Kidney epithelial cell (primary cell): ENCODE measurements at regions not wholly inside any gene's neighbourhood (a gene's known extent, or its start where the extent isn't known, plus 50 kb on each side); places are given as distances from the start of the nearest gene placed in this dataset.
"Not testable (repeated sequence)": the region's sequence is repeated elsewhere in the genome, so short reads cannot be mapped to it uniquely, and the experiment has no call there.

Source experiments
- DNase-seq: peaks from one replicate; pipeline ENCODE4 v3.0.0-alpha.2; 2010; ENCODE audit warnings: low read depth
- H3K27me3 ChIP-seq: 2 replicates; pipeline ENCODE4 v1.6.0; 2011; ENCODE audit warnings: low read length; ENCODE audit not compliant: control insufficient read depth, insufficient read depth
- H3K36me3 ChIP-seq: 2 replicates; pipeline ENCODE4 v1.5.1; 2011; ENCODE audit warnings: low read length; ENCODE audit not compliant: control insufficient read depth, insufficient read depth
- H3K4me3 ChIP-seq: 2 replicates; pipeline ENCODE4 v1.5.1; 2011; ENCODE audit warnings: low read depth, mild to moderate bottlenecking, control low read depth, low read length
- TF ChIP-seq, protein P1 (sequence below): IDR thresholded peaks from 2 replicates; pipeline ENCODE4 v1.5.1; 2011; ENCODE audit warnings: mild to moderate bottlenecking, moderate library complexity, low read length, control low read depth, inconsistent platforms; ENCODE audit not compliant: insufficient read depth, poor library complexity, severe bottlenecking

DNA sequence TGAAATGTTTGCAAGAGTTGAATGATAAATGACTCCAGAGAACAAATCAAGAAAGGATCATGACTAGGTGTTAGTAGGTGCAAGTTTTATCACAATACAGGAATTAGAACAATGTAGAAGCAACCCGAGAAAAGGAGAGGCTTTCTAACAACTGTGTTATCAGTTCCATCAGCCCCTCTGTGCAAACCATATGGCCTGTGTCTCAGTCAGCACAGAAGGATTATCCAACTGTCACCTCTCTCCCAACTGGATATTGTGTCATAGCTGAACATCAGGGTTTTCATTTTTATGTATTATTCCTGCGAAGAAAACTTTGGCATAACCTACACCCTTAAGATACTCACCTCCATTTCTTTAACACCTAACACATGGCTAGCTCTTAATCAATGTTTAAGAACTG, 321.6 kb upstream of the RND3 start:
- no peak for DNase-seq
- Histone ChIP-seq H3K36me3 (no peaks in the 10 kb centered on the region), H3K27me3 (no peaks in the 10 kb centered on the region), H3K4me3 (no peak overlapping the region)
- TF ChIP-seq, protein P1, sequence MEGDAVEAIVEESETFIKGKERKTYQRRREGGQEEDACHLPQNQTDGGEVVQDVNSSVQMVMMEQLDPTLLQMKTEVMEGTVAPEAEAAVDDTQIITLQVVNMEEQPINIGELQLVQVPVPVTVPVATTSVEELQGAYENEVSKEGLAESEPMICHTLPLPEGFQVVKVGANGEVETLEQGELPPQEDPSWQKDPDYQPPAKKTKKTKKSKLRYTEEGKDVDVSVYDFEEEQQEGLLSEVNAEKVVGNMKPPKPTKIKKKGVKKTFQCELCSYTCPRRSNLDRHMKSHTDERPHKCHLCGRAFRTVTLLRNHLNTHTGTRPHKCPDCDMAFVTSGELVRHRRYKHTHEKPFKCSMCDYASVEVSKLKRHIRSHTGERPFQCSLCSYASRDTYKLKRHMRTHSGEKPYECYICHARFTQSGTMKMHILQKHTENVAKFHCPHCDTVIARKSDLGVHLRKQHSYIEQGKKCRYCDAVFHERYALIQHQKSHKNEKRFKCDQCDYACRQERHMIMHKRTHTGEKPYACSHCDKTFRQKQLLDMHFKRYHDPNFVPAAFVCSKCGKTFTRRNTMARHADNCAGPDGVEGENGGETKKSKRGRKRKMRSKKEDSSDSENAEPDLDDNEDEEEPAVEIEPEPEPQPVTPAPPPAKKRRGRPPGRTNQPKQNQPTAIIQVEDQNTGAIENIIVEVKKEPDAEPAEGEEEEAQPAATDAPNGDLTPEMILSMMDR: no peak

DNA sequence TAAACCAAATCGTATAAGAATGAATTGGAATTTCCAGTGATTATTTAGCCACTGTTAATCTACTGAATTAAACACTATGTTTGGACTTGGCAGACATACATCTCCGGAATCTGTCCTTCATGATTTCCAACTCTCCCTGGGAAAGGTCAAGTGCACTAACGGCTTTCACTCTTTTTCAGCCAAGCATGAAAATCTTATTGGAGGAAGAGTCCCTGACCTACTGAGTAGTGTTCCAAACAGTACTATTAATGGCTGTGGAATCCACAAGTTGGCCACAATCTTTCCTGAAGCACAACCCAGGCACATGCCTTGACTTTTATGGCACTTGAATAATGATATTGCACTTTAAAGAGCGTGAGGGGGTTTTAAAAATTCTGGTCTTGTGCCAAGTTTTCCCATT, 318.9 kb upstream of the RND3 start:
- Histone ChIP-seq H3K36me3 (no peaks in the 10 kb centered on the region), H3K27me3 (no peaks in the 10 kb centered on the region), H3K4me3 (no peak overlapping the region)
- TF ChIP-seq, protein P1: no peak
- DNase-seq: peak; percentile 12

DNA sequence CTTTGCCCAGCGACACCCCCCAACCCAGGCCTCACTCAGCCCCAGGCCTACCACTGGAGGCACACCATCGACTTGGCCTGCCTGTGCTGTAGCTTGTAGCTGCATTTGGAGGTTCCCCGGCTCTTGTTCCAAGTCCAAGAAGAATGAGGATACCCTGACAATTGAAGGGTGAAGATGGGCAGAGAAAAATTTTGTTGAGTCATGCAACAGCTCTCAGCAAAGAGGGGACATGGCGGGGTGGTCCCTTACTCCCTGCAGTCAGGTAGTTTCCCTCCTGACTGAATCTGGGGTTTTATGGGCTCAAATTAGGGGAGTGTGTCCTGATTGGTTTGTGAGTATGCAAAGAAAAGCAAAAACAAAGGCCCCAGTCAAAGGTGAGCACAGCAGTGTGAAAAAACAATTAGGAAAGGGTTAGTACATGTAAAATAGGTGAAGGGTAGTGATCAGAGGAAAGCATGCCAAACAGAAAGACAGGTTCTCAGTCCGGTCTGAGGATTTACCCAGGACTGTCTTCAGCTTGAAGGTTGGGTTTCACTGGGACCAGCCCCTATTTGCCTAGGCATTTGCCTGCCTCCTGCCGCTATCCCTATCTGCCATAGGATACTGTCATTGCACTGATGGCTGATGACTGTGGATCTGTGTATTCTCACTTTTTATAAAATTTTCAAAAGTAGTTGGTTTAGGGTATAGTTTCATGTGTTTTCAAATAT, 316.4 kb upstream of the RND3 start:
- Histone ChIP-seq H3K4me3 (no peak overlapping the region), H3K27me3 (no peaks in the 10 kb centered on the region), H3K36me3 (no peaks in the 10 kb centered on the region)
- TF ChIP-seq, protein P1: no peak
- DNase-seq: no peak

DNA sequence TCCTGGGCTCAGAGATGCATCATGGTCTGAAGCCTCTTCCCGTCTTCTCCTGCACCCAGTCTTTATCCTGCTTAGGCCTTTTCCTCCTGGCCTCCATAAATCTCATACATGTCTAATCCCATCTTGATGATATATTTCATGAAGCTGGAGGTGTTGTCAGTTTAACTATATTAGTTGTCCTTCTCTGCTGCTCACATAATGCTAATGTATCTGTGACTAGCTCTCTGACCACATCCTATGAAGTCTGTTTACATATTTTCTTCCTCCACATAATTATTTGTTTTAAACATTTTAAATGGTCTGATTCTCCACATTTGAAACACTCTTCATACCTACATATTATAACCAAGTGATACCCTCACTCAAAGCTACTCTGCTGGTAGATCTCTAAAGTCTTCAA, 315.2 kb upstream of the RND3 start:
- TF ChIP-seq, protein P1: no peak

DNA sequence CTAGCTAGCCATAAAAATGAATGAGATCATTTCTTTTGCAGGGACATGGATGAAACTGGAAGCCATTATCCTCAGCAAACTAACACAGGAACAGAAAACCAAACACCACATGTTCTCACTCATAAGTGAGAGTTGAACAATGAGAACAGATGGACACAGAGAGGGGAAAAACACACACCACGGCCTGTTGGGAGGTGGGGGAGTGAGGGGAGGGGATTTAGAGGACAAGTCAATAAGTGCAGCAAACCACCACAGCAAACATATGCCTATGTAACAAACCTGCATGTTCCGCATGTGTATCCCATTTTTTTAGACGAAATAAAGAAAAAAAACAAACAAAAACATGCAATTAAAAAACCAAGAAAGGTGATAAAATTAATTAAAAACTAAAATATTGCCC, 308.8 kb upstream of the RND3 start:
- H3K36me3 ChIP-seq, H3K27me3 ChIP-seq, H3K4me3 ChIP-seq, DNase-seq: not testable (repeated sequence)

More for the DNA sequence above, 315.2 kb upstream of the RND3 start:
- no peak overlapping the region for H3K4me3 ChIP-seq
- DNase-seq: no peak
- H3K27me3 ChIP-seq: no peaks in the 10 kb centered on the region
- no peaks in the 10 kb centered on the region for H3K36me3 ChIP-seq

DNA sequence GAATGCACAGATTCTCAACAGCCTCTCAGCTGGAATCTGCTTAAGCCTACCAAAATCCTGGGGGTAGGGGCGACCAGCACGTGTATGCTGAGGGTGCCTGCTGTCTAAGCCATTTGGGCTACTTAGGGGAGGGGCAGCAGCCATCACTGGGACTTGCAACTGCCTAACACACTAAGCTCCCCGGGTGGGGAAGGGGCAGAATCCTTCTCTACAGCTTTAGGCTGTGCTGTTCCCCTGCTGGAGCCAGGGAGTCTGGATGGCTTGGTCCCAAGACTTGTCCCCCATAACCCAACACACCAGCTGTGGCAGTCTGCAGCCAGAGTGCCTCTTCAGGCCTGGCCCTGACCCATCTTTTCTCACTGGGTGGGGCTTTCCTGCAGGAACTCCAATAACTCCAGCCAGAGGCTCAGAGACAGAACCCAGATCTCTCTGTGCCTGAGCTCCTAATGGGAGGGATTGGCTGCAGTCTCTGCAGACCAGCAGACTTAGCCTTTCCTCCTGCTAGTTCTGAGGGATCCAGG, 305.4 kb upstream of the RND3 start:
- Histone ChIP-seq H3K27me3 (no peaks in the 10 kb centered on the region), H3K4me3 (no peak overlapping the region), H3K36me3 (no peaks in the 10 kb centered on the region)
- TF ChIP-seq, protein P1: no peak
- no peak for DNase-seq
